ENCODE measurements at regions not wholly inside any gene's neighbourhood (a gene's known extent, or its start where the extent isn't known, plus 50 kb on each side); places are given as distances from the start of the nearest gene placed in this dataset.

- no peak for DNase-seq (ENCODE audit: low spot score in 2 of 2)
- no peak overlapping the region for H3K27ac ChIP-seq
- H3K36me3 ChIP-seq, result no peaks in the 10 kb centered on the region
- H3K4me1 ChIP-seq, result no peaks in the 10 kb centered on the region
- H3K4me3 ChIP-seq, result no peak overlapping the region
- 92% methylated on average over 9 of the region's 9 CpGs for WGBS
- H3K27me3 ChIP-seq, result peaks cover 2% of the 10 kb centered on the region
- no peak for TF ChIP-seq POLR2A (IDR thresholded peaks at IDR 0.05)
- no peak for TF ChIP-seq EP300 (IDR thresholded peaks at IDR 0.05)
- TF ChIP-seq, protein P1, sequence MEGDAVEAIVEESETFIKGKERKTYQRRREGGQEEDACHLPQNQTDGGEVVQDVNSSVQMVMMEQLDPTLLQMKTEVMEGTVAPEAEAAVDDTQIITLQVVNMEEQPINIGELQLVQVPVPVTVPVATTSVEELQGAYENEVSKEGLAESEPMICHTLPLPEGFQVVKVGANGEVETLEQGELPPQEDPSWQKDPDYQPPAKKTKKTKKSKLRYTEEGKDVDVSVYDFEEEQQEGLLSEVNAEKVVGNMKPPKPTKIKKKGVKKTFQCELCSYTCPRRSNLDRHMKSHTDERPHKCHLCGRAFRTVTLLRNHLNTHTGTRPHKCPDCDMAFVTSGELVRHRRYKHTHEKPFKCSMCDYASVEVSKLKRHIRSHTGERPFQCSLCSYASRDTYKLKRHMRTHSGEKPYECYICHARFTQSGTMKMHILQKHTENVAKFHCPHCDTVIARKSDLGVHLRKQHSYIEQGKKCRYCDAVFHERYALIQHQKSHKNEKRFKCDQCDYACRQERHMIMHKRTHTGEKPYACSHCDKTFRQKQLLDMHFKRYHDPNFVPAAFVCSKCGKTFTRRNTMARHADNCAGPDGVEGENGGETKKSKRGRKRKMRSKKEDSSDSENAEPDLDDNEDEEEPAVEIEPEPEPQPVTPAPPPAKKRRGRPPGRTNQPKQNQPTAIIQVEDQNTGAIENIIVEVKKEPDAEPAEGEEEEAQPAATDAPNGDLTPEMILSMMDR (IDR thresholded peaks at IDR 0.05), result no peak
- no peak for TF ChIP-seq POLR2AphosphoS5 (IDR thresholded peaks at IDR 0.05)
- no peaks in the 10 kb centered on the region for H3K9me3 ChIP-seq
Measured at GRCh38 chr10:126846469-126846868, 58.8 kb upstream of the DOCK1 start.

DNA sequence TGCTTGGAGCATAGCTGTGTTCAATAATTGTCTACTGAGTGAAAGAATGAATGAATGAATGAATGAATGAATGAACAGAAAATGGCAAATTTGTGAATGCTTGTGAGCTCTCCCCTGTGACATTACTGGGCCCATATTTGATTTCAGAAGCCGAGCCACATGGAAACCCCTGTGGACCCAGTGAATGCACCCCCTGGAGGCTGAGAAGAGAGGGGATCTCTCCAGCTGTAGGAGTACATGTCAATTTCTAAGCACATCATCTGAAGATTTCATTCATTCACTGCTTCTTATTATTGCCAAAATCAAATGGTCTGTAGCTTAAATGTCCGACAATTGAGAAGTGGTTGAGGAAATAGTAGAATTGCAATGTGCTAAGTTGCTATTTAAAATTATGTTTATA lies 58.3 kb upstream of the DOCK1 start:
- DNase-seq (ENCODE audit: low spot score in 2 of 2), result no peak
- 98% methylated on average over 2 of the region's 2 CpGs for WGBS

DNA sequence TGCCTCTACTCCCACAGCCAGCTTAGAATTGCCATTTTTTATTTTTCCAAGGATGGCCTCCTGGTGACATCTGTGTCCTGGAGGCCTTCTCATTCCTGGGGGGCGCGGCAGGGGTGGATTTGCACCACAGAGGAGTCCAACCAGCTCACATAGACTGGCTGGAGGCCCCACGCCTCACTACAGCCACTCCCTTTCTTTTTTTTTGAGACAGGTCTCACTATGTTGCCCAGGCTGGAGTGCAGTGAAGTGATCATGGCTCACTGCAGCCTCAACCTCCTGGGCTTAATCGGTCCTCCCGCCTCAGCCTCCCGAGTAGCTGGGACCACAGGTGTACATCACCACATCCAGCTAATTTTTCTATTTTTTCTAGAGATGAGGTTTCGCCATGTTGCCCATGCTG lies 57.6 kb upstream of the DOCK1 start:
- DNase-seq (ENCODE audit: low spot score in 2 of 2), result no peak
- WGBS, result 95% methylated on average over 7 of the region's 7 CpGs
- H3K9me3 ChIP-seq, result no peaks in the 10 kb centered on the region
- TF ChIP-seq POLR2AphosphoS5 (IDR thresholded peaks at IDR 0.05), result no peak
- TF ChIP-seq EP300 (IDR thresholded peaks at IDR 0.05), result no peak
- TF ChIP-seq, protein P1 (IDR thresholded peaks at IDR 0.05), result no peak
- no peak for TF ChIP-seq POLR2A (IDR thresholded peaks at IDR 0.05)
- no peaks in the 10 kb centered on the region for H3K36me3 ChIP-seq
- no peak overlapping the region for H3K27ac ChIP-seq
- no peaks in the 10 kb centered on the region for H3K4me1 ChIP-seq
- no peak overlapping the region for H3K4me3 ChIP-seq
- H3K27me3 ChIP-seq, result peaks cover 2% of the 10 kb centered on the region

More for the DNA sequence above, 58.3 kb upstream of the DOCK1 start:
- Histone ChIP-seq H3K9me3 (no peaks in the 10 kb centered on the region), H3K4me3 (no peak overlapping the region), H3K27me3 (peaks cover 2% of the 10 kb centered on the region), H3K27ac (no peak overlapping the region), H3K4me1 (no peaks in the 10 kb centered on the region), H3K36me3 (no peaks in the 10 kb centered on the region)
- TF ChIP-seq POLR2AphosphoS5 (IDR thresholded peaks at IDR 0.05) (no peak), POLR2A (IDR thresholded peaks at IDR 0.05) (no peak), EP300 (IDR thresholded peaks at IDR 0.05) (no peak)
- TF ChIP-seq, protein P1 (IDR thresholded peaks at IDR 0.05), result no peak

GRCh38 chr10:126849646-126850045 lies 55.6 kb upstream of the DOCK1 start:
- 100% methylated on average over 3 of the region's 3 CpGs for WGBS

DNA sequence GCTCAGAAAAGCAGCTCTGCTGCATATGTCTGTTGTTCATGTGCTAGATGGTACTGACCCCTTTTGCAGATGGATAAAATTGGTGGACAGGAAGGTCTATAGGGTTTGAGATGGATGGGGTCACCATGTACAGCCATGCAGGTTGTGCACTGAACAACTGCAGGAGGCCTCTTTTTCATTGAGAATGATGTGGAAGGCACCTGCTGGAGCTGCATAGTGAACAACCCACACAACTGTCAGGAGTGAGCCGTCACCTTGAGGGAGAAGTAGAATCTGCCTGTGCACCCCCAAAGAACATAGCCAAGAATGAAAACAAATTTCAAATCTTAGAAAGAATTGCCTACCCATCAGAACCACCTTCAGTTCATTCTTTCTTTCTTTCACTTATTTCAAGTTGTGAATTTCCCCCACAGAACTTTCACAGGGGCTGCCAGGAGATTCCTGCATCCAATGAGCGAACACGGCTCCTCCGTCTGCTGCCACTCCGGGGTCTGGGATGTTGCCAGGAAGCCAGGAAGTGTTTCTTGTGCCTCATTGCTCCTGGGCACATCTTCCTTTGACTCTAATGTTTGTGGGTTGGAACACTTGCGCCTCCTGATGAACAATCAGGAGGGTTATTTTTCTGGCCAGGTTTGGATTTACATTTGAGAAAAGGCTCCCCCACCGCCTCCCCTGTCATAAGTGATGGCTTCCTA lies 53.7 kb upstream of the DOCK1 start:
- Histone ChIP-seq H3K27me3 (peaks cover 2% of the 10 kb centered on the region), H3K9me3 (no peaks in the 10 kb centered on the region), H3K27ac (no peak overlapping the region), H3K4me3 (no peak overlapping the region), H3K36me3 (no peaks in the 10 kb centered on the region), H3K4me1 (no peaks in the 10 kb centered on the region)
- no peak for TF ChIP-seq EP300 (IDR thresholded peaks at IDR 0.05)
- TF ChIP-seq, protein P1 (IDR thresholded peaks at IDR 0.05), result no peak
- no peak for TF ChIP-seq POLR2A (IDR thresholded peaks at IDR 0.05)
- TF ChIP-seq POLR2AphosphoS5 (IDR thresholded peaks at IDR 0.05), result no peak
- WGBS, result 66% methylated on average over 7 of the region's 7 CpGs
- DNase-seq (ENCODE audit: low spot score in 2 of 2), result no peak

More at GRCh38 chr10:126849646-126850045, 55.6 kb upstream of the DOCK1 start:
- H3K4me1 ChIP-seq, result no peaks in the 10 kb centered on the region
- H3K27ac ChIP-seq, result no peak overlapping the region
- TF ChIP-seq, protein P1 (IDR thresholded peaks at IDR 0.05), result no peak
- no peak for TF ChIP-seq POLR2AphosphoS5 (IDR thresholded peaks at IDR 0.05)
- TF ChIP-seq POLR2A (IDR thresholded peaks at IDR 0.05), result no peak
- no peak for TF ChIP-seq EP300 (IDR thresholded peaks at IDR 0.05)
- H3K9me3 ChIP-seq, result no peaks in the 10 kb centered on the region
- no peak for DNase-seq (ENCODE audit: low spot score in 2 of 2)
- H3K4me3 ChIP-seq, result no peak overlapping the region
- H3K36me3 ChIP-seq, result no peaks in the 10 kb centered on the region
- peaks cover 2% of the 10 kb centered on the region for H3K27me3 ChIP-seq
